Psoas muscle (tissue), 7 donors: ENCODE measurements at regions not wholly inside any gene's neighbourhood (a gene's known extent, or its start where the extent isn't known, plus 50 kb on each side); places are given as distances from the start of the nearest gene placed in this dataset.
A peak's percentile ranks its signal among the peaks of the same experiment; 100 is the strongest.

Experiments
- ATAC-seq, 4 donors: fragments of 200-7000 bp; cut with Tn5 transposase; one replicate each; pipeline ENCODE4 v1.9.1; 2020; ENCODE audit warnings: moderate library complexity in 3 of 4, mild to moderate bottlenecking in 2 of 4
- DNase-seq, 2 donors: peaks; one replicate each; pipeline ENCODE4 v3.0.0-alpha.2; 2020
- H3K27ac ChIP-seq: fragments of 200-600 bp; one replicate; pipeline ENCODE4 v1.8.0; 2022
- H3K27me3 ChIP-seq, 3 donors: fragments of 200-600 bp in 1 of 3; one replicate each; pipeline versions ENCODE4 v1.6.1 to v1.8.0; 2013 to 2022; ENCODE audit warnings: low read length in 2 of 3, mild to moderate bottlenecking in 2 of 3, moderate library complexity in 1 of 3; ENCODE audit not compliant: insufficient read depth in 3 of 3
- H3K36me3 ChIP-seq, 2 donors: fragments of 200-600 bp in 1 of 2; one replicate each; pipeline versions ENCODE4 v1.6.1 to v1.8.0; 2013 to 2022; ENCODE audit warnings: low read depth in 1 of 2, mild to moderate bottlenecking in 1 of 2, moderate library complexity in 1 of 2; ENCODE audit not compliant: insufficient read depth in 1 of 2
- H3K4me1 ChIP-seq: fragments of 200-600 bp; one replicate; pipeline ENCODE4 v1.8.0; 2022
- H3K4me3 ChIP-seq: fragments of 200-600 bp; one replicate; pipeline ENCODE4 v1.8.0; 2022; ENCODE audit warnings: mild to moderate bottlenecking
- H3K9me3 ChIP-seq: fragments of 200-600 bp; one replicate; pipeline ENCODE4 v1.8.0; 2022
- WGBS, 3 donors: extraction: QIAGEN DNeasy Blood & Tissue Kit; methylation state at CpG; one replicate each; pipeline versions ENCODE4 v1.1.6 to v1.1.7; 2013; 5-methylcytosine and 5-hydroxymethylcytosine counted together
- intact Hi-C, 2 donors: fragments of 100-400 bp; cut with DNase I; formaldehyde crosslinking; loops; one replicate each; pipeline versions ENCODE4 v1.11.0 to v1.14.2; 2022
- TF ChIP-seq, protein P1 (sequence below): fragments of 200-600 bp; IDR thresholded peaks from one replicate; pipeline ENCODE4 v1.8.0; 2022; ENCODE audit warnings: antibody characterized with exemption
- donor health status: healthy with polysubstance abuse.
- donor health status: DM: no; HTN: no; CAD: no; lungs with moderate emphysema.
- donor health status: Bipolar disorder and iron deficiency.
- donor health status: healthy.
- donor health status: DM: yes; HTN: yes; CAD: no.
- donor health status: DM: no; HTN: no; CAD: no.
- donor health status: DM: yes; HTN: yes; CAD: no.

DNA sequence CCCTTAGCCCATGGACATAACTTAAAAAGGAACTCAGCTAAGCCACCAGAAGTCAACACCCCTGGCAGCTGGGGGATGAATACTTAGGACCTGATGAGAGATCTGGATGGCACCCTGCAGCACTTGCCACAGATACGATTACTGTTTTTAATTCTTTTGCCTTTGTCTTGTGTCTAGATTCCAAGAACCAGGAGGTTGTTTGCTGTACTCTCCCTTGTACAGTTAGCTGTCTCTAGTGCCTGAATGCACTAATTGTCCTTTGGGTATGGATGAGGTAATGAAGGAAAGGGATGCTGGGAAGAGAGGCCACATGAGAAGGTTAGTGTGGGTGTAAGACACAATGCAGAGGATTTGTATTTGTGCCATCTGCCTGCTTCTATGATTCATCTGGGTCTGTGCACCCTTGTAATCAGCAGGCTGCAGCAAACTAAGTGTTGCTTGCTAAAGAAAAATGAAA is 385.8 kb downstream of the KCNRG start:
- TF ChIP-seq, protein P1, sequence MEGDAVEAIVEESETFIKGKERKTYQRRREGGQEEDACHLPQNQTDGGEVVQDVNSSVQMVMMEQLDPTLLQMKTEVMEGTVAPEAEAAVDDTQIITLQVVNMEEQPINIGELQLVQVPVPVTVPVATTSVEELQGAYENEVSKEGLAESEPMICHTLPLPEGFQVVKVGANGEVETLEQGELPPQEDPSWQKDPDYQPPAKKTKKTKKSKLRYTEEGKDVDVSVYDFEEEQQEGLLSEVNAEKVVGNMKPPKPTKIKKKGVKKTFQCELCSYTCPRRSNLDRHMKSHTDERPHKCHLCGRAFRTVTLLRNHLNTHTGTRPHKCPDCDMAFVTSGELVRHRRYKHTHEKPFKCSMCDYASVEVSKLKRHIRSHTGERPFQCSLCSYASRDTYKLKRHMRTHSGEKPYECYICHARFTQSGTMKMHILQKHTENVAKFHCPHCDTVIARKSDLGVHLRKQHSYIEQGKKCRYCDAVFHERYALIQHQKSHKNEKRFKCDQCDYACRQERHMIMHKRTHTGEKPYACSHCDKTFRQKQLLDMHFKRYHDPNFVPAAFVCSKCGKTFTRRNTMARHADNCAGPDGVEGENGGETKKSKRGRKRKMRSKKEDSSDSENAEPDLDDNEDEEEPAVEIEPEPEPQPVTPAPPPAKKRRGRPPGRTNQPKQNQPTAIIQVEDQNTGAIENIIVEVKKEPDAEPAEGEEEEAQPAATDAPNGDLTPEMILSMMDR = no peak
- Histone ChIP-seq H3K4me3 (no peak overlapping the region), H3K36me3 (no peaks in the 10 kb centered on the region), H3K27me3 (no peaks in the 10 kb centered on the region), H3K27ac (no peak overlapping the region), H3K9me3 (no peaks in the 10 kb centered on the region), H3K4me1 (peaks cover 13% of the 10 kb centered on the region)
- WGBS, 3 donors = 24 to 61% (median 37%) methylated on average over 1 of the region's 1 CpG
- intact Hi-C loops = no loop called here
- DNase-seq (no peak), ATAC-seq (peak in 3 of 4 donors; percentile 43 to 86 (median 48))

DNA sequence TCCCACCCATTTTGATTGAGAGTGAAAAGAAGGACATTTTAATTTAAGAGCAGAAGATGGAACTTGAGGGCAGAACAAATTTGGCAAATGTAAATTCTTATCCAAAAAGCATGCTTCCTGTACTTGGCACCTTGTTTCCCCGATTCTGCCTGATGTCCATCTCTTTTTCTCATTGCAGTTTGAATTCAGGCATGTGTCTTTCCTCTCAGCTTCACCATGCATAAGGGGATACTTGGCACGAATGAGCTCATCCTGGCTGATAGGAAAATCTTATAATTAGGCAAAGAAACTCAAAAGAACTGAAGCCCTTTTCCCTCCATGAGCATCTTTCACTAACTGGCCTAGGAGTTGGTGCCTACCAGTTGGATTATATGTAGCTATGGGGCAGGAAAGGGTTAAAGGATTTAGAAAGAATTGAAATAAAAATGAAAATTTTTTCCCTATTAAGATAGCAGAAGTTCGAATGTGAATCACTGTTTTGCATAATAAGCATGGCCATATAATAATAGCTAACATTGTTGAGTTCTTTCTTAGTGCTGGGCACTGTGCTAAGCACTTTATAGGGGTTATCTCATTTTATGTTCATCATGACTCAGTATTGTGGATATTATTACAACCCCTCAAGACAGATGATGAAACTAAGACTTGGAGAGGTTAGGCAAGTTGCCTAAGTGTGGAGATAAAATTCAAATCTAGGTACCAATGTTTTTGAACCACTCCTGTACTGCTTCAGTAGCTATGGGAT is 386.6 kb downstream of the KCNRG start:
- intact Hi-C loops = no loop called here
- H3K4me3 ChIP-seq = no peak overlapping the region
- ATAC-seq = no peak
- H3K27ac ChIP-seq = no peak overlapping the region
- H3K4me1 ChIP-seq = peaks cover 13% of the 10 kb centered on the region
- WGBS, 3 donors = 53 to 64% (median 55%) methylated on average over 3 of the region's 3 CpGs
- H3K36me3 ChIP-seq = no peaks in the 10 kb centered on the region
- no peaks in the 10 kb centered on the region for H3K9me3 ChIP-seq
- TF ChIP-seq, protein P1 = no peak
- no peak for DNase-seq
- H3K27me3 ChIP-seq = no peaks in the 10 kb centered on the region

DNA sequence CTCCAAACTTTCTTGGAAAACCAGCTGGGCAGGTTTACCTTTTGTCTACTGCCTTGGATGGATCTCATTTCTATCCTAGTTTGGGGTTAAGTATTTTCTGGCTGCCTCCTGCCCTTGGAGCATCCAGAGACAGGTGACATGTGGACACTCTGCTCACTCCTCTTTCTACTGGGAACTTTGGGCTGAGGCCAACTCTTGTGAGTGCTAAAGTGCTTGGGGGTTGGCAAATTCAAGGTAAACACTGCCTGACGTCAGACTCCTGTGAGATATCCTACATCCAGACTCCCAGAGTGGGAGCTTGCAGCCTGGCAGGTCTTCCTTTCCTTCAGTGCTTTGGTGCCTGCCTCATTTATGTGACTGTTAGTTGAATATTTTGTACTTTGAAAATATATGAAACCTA is 388.1 kb downstream of the KCNRG start:
- WGBS, 3 donors = 16 to 30% (median 26%) methylated on average over 1 of the region's 1 CpG
- Histone ChIP-seq H3K27ac (no peak overlapping the region), H3K9me3 (no peaks in the 10 kb centered on the region), H3K27me3 (no peaks in the 10 kb centered on the region), H3K4me3 (no peak overlapping the region), H3K36me3 (no peaks in the 10 kb centered on the region), H3K4me1 (peaks cover 13% of the 10 kb centered on the region)
- no peak for DNase-seq
- TF ChIP-seq, protein P1 = no peak
- ATAC-seq = no peak
- intact Hi-C loops = no loop called here

DNA sequence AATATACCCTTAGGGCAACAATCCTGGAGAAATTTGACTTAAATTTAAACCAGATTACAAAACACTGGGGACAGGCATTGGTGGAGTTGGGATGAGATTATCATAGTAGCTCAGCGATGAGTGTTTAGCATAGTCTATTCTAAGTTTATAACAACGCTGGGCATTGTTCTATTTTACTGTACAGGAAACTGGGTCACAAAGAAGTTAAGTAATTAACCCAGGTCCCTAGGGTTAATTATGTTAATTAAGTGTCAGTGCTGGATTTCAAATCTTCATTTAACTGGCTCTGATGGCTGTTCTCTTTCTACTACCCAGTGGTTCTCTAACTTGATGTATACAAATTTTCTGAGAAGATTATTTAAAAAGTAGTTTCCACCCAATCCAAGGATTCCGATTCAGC is 388.9 kb downstream of the KCNRG start:
- TF ChIP-seq, protein P1 = no peak
- peaks cover 13% of the 10 kb centered on the region for H3K4me1 ChIP-seq
- no peaks in the 10 kb centered on the region for H3K9me3 ChIP-seq
- ATAC-seq (no peak), DNase-seq (no peak)
- no peaks in the 10 kb centered on the region for H3K36me3 ChIP-seq
- 72 to 85% (median 77%) methylated on average over 3 of the region's 3 CpGs for WGBS, 3 donors
- H3K27me3 ChIP-seq = no peaks in the 10 kb centered on the region
- H3K4me3 ChIP-seq = no peak overlapping the region
- intact Hi-C loops = no loop called here
- H3K27ac ChIP-seq = no peak overlapping the region

DNA sequence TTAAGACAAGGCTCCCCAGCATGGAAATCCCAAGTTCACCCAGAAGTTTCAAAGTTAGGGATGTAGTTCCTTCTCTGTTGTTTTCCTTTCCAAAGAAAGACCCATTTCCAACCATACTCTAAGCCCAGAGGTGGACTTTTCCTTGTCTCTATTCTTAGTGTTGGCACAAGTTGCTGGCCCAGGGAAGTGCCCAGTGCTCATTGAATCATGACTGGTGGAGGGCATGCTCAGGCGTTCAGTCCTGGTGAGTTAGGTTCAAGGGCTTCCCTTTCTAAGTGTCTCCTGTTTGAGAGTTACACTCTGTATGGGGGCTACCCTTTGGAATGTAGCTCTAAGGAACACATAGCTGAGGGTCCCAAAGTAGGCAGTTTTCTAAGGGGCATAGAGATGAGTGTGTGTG is 389.5 kb downstream of the KCNRG start:
- WGBS, 3 donors = 28 to 36% (median 29%) methylated on average over 1 of the region's 1 CpG
- Histone ChIP-seq H3K27me3 (no peaks in the 10 kb centered on the region), H3K36me3 (no peaks in the 10 kb centered on the region), H3K27ac (no peak overlapping the region), H3K4me1 (peaks cover 12% of the 10 kb centered on the region), H3K9me3 (no peaks in the 10 kb centered on the region), H3K4me3 (no peak overlapping the region)
- intact Hi-C loops = no loop called here
- DNase-seq = no peak
- peak in 2 of 4 donors; percentile 46 to 69 for ATAC-seq
- TF ChIP-seq, protein P1 = no peak
